ENCODE measurements at regions not wholly inside any gene's neighbourhood (a gene's known extent, or its start where the extent isn't known, plus 50 kb on each side); places are given as distances from the start of the nearest gene placed in this dataset.

DNA sequence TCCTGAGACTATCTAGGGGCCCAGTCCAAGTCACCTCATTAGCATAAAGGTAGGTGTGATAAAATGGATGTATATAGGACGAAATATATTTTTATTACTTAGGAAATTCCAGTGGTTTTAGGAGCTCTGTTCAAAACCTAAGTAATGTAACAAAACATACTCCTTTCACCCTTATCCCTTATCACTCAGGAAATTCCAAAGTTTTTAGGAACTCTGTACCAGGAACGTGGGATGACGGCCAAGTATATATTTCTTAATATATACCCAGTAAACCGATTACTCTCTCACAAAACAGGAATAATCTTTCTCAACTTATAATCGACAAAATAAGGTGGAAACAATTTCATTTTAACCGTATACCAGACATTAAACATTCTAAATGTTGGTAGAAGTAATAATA is 195.7 kb downstream of the ZPLD1 start:
- H3K27ac ChIP-seq (replicated peaks): no peak overlapping the region
- H3K27me3 ChIP-seq (ENCODE audit: insufficient read depth, poor library complexity, severe bottlenecking): no peaks in the 10 kb centered on the region
- no peak overlapping the region for H3K4me3 ChIP-seq (replicated peaks; ENCODE audit: insufficient read depth, low read length)
- no peak for DNase-seq (ENCODE audit: low read depth in 1 of 2, low spot score in 1 of 2)
- no peak for TF ChIP-seq POLR2AphosphoS5 (IDR thresholded peaks at IDR 0.05; ENCODE audit: low read depth)
- TF ChIP-seq, protein P1, sequence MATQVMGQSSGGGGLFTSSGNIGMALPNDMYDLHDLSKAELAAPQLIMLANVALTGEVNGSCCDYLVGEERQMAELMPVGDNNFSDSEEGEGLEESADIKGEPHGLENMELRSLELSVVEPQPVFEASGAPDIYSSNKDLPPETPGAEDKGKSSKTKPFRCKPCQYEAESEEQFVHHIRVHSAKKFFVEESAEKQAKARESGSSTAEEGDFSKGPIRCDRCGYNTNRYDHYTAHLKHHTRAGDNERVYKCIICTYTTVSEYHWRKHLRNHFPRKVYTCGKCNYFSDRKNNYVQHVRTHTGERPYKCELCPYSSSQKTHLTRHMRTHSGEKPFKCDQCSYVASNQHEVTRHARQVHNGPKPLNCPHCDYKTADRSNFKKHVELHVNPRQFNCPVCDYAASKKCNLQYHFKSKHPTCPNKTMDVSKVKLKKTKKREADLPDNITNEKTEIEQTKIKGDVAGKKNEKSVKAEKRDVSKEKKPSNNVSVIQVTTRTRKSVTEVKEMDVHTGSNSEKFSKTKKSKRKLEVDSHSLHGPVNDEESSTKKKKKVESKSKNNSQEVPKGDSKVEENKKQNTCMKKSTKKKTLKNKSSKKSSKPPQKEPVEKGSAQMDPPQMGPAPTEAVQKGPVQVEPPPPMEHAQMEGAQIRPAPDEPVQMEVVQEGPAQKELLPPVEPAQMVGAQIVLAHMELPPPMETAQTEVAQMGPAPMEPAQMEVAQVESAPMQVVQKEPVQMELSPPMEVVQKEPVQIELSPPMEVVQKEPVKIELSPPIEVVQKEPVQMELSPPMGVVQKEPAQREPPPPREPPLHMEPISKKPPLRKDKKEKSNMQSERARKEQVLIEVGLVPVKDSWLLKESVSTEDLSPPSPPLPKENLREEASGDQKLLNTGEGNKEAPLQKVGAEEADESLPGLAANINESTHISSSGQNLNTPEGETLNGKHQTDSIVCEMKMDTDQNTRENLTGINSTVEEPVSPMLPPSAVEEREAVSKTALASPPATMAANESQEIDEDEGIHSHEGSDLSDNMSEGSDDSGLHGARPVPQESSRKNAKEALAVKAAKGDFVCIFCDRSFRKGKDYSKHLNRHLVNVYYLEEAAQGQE (IDR thresholded peaks at IDR 0.05; ENCODE audit: insufficient replicate concordance, low read depth): no peak

DNA sequence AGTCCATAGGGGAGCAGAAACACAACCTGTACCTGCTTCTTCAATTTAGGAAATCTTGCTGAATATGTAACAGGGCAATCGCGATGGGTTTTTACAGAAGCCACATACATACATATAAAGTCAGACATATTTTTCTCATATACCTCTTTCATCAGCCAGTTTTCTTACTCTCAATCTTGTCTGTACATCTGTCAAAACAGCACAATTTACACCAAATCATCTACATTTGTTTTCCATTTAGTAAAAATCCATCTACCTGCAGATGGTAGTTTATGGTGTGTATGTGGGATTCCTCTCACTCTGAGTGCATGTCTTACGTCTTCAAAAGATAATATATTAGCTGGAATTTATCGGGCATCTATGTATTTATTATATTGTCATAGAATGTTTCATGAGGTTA is 208.7 kb downstream of the ZPLD1 start:
- DNase-seq (ENCODE audit: low read depth in 1 of 2, low spot score in 1 of 2): no peak
- TF ChIP-seq, protein P1 (IDR thresholded peaks at IDR 0.05; ENCODE audit: insufficient replicate concordance, low read depth): no peak
- TF ChIP-seq SPI1 (IDR thresholded peaks at IDR 0.05; ENCODE audit: borderline replicate concordance, low read depth): no peak
- TF ChIP-seq GABPA (IDR thresholded peaks at IDR 0.05; ENCODE audit: low read depth): no peak
- no peak overlapping the region for H3K4me3 ChIP-seq (replicated peaks; ENCODE audit: insufficient read depth, low read length)
- H3K27me3 ChIP-seq (ENCODE audit: insufficient read depth, poor library complexity, severe bottlenecking): no peaks in the 10 kb centered on the region
- H3K27ac ChIP-seq (replicated peaks): no peak overlapping the region

DNA sequence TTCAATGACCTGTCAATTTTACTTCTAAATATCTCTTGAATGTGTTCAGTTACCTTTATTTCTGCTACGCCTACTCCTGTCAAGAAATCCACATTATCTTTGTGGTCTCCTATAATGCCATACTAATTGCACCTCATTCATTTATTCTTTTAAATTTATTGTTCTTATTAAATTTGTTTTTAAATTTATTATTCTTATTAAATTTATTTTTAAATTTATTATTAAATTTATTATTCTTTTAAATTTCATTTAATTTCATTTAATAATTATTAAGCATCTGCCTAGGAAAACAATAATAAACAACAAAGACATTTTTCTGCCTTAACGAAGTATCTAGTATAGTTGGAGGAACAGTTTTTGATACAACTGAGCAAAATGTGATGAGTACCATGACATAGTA is 211.7 kb downstream of the ZPLD1 start:
- no peak overlapping the region for H3K27ac ChIP-seq (replicated peaks)
- TF ChIP-seq, protein P1 (IDR thresholded peaks at IDR 0.05; ENCODE audit: insufficient replicate concordance, low read depth): no peak
- TF ChIP-seq, protein P2, sequence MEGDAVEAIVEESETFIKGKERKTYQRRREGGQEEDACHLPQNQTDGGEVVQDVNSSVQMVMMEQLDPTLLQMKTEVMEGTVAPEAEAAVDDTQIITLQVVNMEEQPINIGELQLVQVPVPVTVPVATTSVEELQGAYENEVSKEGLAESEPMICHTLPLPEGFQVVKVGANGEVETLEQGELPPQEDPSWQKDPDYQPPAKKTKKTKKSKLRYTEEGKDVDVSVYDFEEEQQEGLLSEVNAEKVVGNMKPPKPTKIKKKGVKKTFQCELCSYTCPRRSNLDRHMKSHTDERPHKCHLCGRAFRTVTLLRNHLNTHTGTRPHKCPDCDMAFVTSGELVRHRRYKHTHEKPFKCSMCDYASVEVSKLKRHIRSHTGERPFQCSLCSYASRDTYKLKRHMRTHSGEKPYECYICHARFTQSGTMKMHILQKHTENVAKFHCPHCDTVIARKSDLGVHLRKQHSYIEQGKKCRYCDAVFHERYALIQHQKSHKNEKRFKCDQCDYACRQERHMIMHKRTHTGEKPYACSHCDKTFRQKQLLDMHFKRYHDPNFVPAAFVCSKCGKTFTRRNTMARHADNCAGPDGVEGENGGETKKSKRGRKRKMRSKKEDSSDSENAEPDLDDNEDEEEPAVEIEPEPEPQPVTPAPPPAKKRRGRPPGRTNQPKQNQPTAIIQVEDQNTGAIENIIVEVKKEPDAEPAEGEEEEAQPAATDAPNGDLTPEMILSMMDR (IDR thresholded peaks at IDR 0.05; ENCODE audit: insufficient read depth, low read length): no peak
- no peak for TF ChIP-seq POLR2AphosphoS5 (IDR thresholded peaks at IDR 0.05; ENCODE audit: low read depth)
- no peak for TF ChIP-seq GABPA (IDR thresholded peaks at IDR 0.05; ENCODE audit: low read depth)
- TF ChIP-seq SPI1 (IDR thresholded peaks at IDR 0.05; ENCODE audit: borderline replicate concordance, low read depth): no peak
- no peak overlapping the region for H3K4me3 ChIP-seq (replicated peaks; ENCODE audit: insufficient read depth, low read length)
- H3K27me3 ChIP-seq (ENCODE audit: insufficient read depth, poor library complexity, severe bottlenecking): no peaks in the 10 kb centered on the region
- no peak for DNase-seq (ENCODE audit: low read depth in 1 of 2, low spot score in 1 of 2)

DNA sequence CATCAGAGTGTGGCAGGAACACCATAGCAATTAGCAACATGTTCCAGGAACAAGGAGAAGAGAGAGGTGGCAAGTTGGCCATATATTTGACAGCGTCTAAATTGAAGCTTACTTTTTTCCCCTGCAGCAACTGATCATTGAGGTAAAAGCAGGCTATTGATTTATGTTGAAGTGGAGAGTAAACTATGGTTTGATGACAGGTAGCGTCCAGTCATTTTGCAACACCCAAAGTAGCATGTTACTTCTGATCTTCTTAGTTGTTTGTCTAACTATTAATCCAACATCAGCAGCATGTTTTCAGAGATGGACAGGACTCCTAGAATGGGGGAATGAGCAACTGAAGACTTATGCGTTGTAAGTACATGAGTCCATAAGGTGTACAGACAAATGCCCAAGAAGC is 225.8 kb downstream of the ZPLD1 start:
- Histone ChIP-seq H3K4me3 (replicated peaks; ENCODE audit: insufficient read depth, low read length) (no peak overlapping the region), H3K27me3 (ENCODE audit: insufficient read depth, poor library complexity, severe bottlenecking) (no peaks in the 10 kb centered on the region), H3K27ac (replicated peaks) (no peak overlapping the region)
- no peak for DNase-seq (ENCODE audit: low read depth in 1 of 2, low spot score in 1 of 2)
- no peak for TF ChIP-seq SPI1 (IDR thresholded peaks at IDR 0.05; ENCODE audit: borderline replicate concordance, low read depth)
- TF ChIP-seq, protein P2 (IDR thresholded peaks at IDR 0.05; ENCODE audit: insufficient read depth, low read length): no peak
- no peak for TF ChIP-seq POLR2AphosphoS5 (IDR thresholded peaks at IDR 0.05; ENCODE audit: low read depth)
- TF ChIP-seq GABPA (IDR thresholded peaks at IDR 0.05; ENCODE audit: low read depth): no peak

Measured in HL-60 (cell line).